ENCODE measurements at regions not wholly inside any gene's neighbourhood (a gene's known extent, or its start where the extent isn't known, plus 50 kb on each side); places are given as distances from the start of the nearest gene placed in this dataset.

DNA sequence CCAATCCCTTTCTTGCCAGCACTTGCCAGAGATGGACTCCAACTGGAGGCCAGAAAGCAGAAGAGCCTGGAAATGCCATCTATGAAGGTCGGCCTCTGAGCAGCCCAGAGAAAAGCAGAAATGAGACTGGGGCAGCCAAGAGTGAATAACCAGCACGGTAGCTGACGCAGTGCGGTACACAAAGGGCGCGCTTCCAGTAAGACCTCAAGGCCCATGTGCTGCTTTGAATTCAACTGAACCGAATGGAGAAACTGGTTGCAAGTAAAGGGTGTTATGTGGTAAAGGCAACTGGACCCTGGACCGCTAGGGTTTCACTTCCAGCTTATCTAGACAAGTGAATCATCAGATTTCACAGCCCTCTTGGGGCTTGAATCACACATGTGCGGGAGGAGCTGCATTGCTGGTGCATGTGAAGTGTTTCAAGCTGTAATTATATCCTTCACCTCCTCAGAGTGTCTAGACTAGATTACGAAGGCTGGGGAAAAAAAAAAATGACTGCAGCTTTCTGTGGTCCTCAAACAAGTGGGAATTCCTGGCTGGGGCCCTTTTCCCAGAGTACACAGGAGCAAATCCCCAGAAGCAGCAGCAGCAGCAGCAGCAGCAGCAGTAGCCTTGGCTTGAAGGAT is 128.9 kb downstream of the CCDC34 start:
- FAIRE-seq, result no peak
- Histone ChIP-seq H3K4me3 (no peak overlapping the region), H3K4me2 (peak overlapping the region; percentile 63), H3K27ac (peak overlapping the region; percentile 72 to 82), H3K4me1 (peaks cover 25% of the 10 kb centered on the region), H3K9me3 (no peaks in the 10 kb centered on the region)
- DNase-seq (ENCODE audit: low read depth in 1 of 2, low spot score in 1 of 2), result peak; percentile 52 to 82
- POLR2A ChIA-PET, result interaction anchor here (1.2 to 1.7 kb wide), 6 partner anchors 18 to 234 kb away, joined by 3 to 11 read pairs (median 6); no protein-coding TSS in a partner anchor
- CTCF ChIA-PET, result interaction anchor here (0.8 to 4.2 kb wide), 6 partner anchors 10 to 251 kb away, joined by 3 to 18 read pairs (median 6); no protein-coding TSS in a partner anchor
- TF ChIP-seq JUNB (IDR thresholded peaks at IDR 0.05) (peak; percentile 65), HOXA7 (CRISPR knock-in tag; IDR thresholded peaks at IDR 0.05) (no peak), MAZ (IDR thresholded peaks at IDR 0.05; ENCODE audit: borderline replicate concordance, low read depth, low read length) (no peak), ZC3H11A (IDR thresholded peaks at IDR 0.05) (no peak), EP300 (IDR thresholded peaks at IDR 0.05) (peak; percentile 19 to 24; a peak in 1 of 5 replicates), ZFP36 (IDR thresholded peaks at IDR 0.05; ENCODE audit: borderline replicate concordance, partially characterized antibody) (no peak), FOSL2 (IDR thresholded peaks at IDR 0.05) (peak; percentile 66), FOSL2 (CRISPR knock-in tag; IDR thresholded peaks at IDR 0.05) (peak; percentile 73), RARB (CRISPR knock-in tag; IDR thresholded peaks at IDR 0.05) (no peak), GATA3 (IDR thresholded peaks at IDR 0.05; ENCODE audit: borderline replicate concordance) (peak; percentile 34; the same call in 1 of the 2 replicates), CHD4 (IDR thresholded peaks at IDR 0.05; ENCODE audit: borderline replicate concordance) (no peak), ZSCAN20 (CRISPR knock-in tag; IDR thresholded peaks at IDR 0.05) (no peak), CBX8 (IDR thresholded peaks at IDR 0.05) (no peak), POLR2A (IDR thresholded peaks at IDR 0.05; ENCODE audit: low read length) (no peak), CHD2 (IDR thresholded peaks at IDR 0.05; ENCODE audit: low read length, partially characterized antibody) (no peak), POLR2AphosphoS2 (conservative IDR thresholded peaks at IDR 0.05; ENCODE audit: low read length) (no peak), HDAC2 (IDR thresholded peaks at IDR 0.05) (no peak), RNF2 (IDR thresholded peaks at IDR 0.05; ENCODE audit: borderline replicate concordance, low read depth) (no peak), RAD21 (conservative IDR thresholded peaks at IDR 0.05 in 1 of 2, IDR thresholded peaks at IDR 0.05 in 1 of 2) (peak in 1 of 2 experiments; percentile 32; a peak in 2 of 5 replicates), TFCP2L1 (CRISPR knock-in tag; IDR thresholded peaks at IDR 0.05) (no peak), SREBF2 (IDR thresholded peaks at IDR 0.05) (no peak), MYC (IDR thresholded peaks at IDR 0.05; ENCODE audit: borderline replicate concordance, low read length) (no peak), FOXS1 (CRISPR knock-in tag; IDR thresholded peaks at IDR 0.05) (no peak), KDM1A (IDR thresholded peaks at IDR 0.05; ENCODE audit: low read depth) (no peak), KDM5A (IDR thresholded peaks at IDR 0.05) (no peak), TP53 (CRISPR knock-in tag; IDR thresholded peaks at IDR 0.05) (no peak)
- TF ChIP-seq, protein P1, sequence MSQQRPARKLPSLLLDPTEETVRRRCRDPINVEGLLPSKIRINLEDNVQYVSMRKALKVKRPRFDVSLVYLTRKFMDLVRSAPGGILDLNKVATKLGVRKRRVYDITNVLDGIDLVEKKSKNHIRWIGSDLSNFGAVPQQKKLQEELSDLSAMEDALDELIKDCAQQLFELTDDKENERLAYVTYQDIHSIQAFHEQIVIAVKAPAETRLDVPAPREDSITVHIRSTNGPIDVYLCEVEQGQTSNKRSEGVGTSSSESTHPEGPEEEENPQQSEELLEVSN (IDR thresholded peaks at IDR 0.05; ENCODE audit: borderline replicate concordance, low read depth), result no peak
- TF ChIP-seq, protein P2, sequence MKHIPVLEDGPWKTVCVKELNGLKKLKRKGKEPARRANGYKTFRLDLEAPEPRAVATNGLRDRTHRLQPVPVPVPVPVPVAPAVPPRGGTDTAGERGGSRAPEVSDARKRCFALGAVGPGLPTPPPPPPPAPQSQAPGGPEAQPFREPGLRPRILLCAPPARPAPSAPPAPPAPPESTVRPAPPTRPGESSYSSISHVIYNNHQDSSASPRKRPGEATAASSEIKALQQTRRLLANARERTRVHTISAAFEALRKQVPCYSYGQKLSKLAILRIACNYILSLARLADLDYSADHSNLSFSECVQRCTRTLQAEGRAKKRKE (CRISPR knock-in tag; IDR thresholded peaks at IDR 0.05; ENCODE audit: low read depth), result no peak
- TF ChIP-seq, protein P3, sequence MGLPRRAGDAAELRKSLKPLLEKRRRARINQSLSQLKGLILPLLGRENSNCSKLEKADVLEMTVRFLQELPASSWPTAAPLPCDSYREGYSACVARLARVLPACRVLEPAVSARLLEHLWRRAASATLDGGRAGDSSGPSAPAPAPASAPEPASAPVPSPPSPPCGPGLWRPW (IDR thresholded peaks at IDR 0.05), result no peak
- TF ChIP-seq, protein P4, sequence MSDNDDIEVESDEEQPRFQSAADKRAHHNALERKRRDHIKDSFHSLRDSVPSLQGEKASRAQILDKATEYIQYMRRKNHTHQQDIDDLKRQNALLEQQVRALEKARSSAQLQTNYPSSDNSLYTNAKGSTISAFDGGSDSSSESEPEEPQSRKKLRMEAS (IDR thresholded peaks at IDR 0.05), result peak; percentile 72
- peak; percentile 94 to 97 for ATAC-seq
- 55% methylated on average over 10 of the region's 10 CpGs for WGBS (ENCODE audit: missing lambda C conversion rate)
